ENCODE measurements at regions not wholly inside any gene's neighbourhood (a gene's known extent, or its start where the extent isn't known, plus 50 kb on each side); places are given as distances from the start of the nearest gene placed in this dataset.

DNA sequence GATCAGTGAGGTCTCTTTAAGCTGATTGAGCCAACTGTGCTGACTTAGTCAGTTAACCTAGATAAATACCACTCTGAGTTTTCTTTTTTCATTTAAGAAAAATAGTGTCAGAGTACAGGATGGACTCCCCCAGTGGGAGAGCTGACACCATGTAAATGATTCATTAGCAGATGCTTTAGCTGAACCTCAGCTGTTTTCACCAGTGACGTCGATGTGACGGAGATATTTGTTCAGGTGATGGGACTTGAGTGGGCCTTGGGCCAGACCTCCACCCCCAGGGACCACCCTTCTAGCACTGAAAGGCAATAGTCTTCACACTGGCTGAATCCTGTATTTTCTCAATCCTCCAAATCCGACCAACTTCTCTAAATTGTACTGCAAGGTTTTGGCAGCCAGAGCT is 196.1 kb downstream of the GAS1 start:
- TF ChIP-seq, protein P1, sequence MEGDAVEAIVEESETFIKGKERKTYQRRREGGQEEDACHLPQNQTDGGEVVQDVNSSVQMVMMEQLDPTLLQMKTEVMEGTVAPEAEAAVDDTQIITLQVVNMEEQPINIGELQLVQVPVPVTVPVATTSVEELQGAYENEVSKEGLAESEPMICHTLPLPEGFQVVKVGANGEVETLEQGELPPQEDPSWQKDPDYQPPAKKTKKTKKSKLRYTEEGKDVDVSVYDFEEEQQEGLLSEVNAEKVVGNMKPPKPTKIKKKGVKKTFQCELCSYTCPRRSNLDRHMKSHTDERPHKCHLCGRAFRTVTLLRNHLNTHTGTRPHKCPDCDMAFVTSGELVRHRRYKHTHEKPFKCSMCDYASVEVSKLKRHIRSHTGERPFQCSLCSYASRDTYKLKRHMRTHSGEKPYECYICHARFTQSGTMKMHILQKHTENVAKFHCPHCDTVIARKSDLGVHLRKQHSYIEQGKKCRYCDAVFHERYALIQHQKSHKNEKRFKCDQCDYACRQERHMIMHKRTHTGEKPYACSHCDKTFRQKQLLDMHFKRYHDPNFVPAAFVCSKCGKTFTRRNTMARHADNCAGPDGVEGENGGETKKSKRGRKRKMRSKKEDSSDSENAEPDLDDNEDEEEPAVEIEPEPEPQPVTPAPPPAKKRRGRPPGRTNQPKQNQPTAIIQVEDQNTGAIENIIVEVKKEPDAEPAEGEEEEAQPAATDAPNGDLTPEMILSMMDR (IDR thresholded peaks at IDR 0.05; ENCODE audit: poor library complexity, severe bottlenecking), result no peak
- no peak for TF ChIP-seq TAF1 (IDR thresholded peaks at IDR 0.05; ENCODE audit: low read depth)
- TF ChIP-seq EP300 (conservative IDR thresholded peaks at IDR 0.05; ENCODE audit: poor library complexity, severe bottlenecking), result no peak
- no peak for TF ChIP-seq POLR2AphosphoS5 (IDR thresholded peaks at IDR 0.05)
- no peak for TF ChIP-seq EZH2 (IDR thresholded peaks at IDR 0.05; ENCODE audit: borderline replicate concordance, insufficient read depth, low read length, poor library complexity, severe bottlenecking)
- no peak for TF ChIP-seq RAD21 (conservative IDR thresholded peaks at IDR 0.05)
- TF ChIP-seq SMC3 (conservative IDR thresholded peaks at IDR 0.05; ENCODE audit: poor library complexity), result no peak
- TF ChIP-seq, protein P2, sequence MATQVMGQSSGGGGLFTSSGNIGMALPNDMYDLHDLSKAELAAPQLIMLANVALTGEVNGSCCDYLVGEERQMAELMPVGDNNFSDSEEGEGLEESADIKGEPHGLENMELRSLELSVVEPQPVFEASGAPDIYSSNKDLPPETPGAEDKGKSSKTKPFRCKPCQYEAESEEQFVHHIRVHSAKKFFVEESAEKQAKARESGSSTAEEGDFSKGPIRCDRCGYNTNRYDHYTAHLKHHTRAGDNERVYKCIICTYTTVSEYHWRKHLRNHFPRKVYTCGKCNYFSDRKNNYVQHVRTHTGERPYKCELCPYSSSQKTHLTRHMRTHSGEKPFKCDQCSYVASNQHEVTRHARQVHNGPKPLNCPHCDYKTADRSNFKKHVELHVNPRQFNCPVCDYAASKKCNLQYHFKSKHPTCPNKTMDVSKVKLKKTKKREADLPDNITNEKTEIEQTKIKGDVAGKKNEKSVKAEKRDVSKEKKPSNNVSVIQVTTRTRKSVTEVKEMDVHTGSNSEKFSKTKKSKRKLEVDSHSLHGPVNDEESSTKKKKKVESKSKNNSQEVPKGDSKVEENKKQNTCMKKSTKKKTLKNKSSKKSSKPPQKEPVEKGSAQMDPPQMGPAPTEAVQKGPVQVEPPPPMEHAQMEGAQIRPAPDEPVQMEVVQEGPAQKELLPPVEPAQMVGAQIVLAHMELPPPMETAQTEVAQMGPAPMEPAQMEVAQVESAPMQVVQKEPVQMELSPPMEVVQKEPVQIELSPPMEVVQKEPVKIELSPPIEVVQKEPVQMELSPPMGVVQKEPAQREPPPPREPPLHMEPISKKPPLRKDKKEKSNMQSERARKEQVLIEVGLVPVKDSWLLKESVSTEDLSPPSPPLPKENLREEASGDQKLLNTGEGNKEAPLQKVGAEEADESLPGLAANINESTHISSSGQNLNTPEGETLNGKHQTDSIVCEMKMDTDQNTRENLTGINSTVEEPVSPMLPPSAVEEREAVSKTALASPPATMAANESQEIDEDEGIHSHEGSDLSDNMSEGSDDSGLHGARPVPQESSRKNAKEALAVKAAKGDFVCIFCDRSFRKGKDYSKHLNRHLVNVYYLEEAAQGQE (IDR thresholded peaks at IDR 0.05; ENCODE audit: borderline replicate concordance), result no peak

All from neural cell (in vitro differentiated cells).